ENCODE measurements at regions not wholly inside any gene's neighbourhood (a gene's known extent, or its start where the extent isn't known, plus 50 kb on each side); places are given as distances from the start of the nearest gene placed in this dataset.
"Not testable (repeated sequence)": the region's sequence is repeated elsewhere in the genome, so short reads cannot be mapped to it uniquely, and the experiment has no call there.

DNA sequence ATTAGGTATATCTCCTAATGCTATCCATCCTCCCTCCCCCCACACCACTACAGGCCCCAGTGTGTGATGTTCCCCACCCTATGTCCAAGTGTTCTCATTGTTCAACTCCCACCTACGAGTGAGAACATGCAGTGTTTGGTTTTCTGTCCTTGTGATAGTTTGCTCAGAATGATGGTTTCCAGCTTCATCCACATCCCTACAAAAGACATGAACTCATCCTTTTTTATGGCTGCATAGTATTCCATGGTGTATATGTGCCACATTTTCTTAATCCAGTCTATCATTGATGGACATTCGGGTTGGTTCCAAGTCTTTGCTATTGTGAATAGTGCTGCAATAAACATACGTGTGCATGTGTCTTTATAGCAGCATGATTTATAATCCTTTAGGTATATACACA, 53.8 kb upstream of the HIVEP2 start:
- not testable (repeated sequence) for DNase-seq (ENCODE audit: low read depth)

DNA sequence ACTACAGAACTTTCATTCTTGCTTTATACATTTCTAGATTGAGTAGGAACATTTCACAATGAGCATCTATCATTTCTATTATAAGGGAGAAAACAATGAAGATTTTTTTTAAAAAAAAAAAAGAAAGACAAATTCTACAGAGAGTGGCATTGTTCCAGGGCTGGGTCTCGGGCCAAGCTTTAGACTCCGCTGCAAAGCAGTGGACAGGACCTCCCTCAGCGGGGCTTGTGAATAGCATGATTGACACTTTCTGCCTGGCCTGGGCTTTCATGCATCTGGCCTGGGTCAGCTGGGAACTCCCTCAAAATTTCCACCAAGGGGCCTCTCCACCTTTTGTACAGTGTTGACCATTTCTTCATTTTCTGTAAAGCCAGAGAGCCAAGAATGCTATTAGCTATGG, 55.8 kb upstream of the HIVEP2 start:
- DNase-seq (ENCODE audit: low read depth), result no peak

DNA sequence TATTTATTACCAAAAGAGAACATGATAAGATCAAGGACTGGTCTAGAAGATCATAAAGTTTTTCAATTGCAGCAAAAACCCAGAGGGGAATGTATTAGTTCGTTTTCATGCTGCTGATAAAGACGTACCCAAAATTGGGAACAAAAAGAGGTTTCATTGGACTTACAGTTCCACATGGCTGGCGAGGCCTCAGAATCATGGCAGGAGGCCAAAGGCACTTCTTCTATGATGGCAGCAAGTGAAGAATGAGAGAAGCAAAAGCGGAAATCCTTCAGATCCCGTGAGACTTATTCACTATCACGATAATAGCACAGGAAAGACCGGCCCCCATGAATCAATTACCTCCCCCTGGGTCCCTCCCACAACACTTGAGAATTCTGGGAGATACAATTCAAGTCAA, 57.7 kb upstream of the HIVEP2 start:
- no peak for DNase-seq (ENCODE audit: low read depth)

DNA sequence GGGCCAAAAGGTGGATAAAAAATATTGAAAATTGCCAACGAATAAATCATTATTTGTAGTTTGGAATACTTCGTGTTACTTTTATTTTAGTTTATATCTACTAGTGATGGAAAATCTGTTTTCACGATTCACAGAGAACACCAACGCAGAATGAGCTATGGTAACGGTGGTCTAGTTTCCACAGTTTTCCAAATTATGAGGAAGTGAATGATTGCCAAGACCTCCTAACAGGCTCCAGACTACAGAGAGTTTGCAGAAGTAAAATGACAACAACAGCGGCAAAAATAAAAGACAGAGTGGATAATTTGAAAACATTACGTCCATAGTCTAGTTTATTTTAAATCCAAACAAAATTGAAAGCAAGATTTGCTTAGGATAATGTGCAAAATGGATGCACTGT, 57.0 kb upstream of the AIG1 start:
- DNase-seq (ENCODE audit: low read depth), result no peak

DNA sequence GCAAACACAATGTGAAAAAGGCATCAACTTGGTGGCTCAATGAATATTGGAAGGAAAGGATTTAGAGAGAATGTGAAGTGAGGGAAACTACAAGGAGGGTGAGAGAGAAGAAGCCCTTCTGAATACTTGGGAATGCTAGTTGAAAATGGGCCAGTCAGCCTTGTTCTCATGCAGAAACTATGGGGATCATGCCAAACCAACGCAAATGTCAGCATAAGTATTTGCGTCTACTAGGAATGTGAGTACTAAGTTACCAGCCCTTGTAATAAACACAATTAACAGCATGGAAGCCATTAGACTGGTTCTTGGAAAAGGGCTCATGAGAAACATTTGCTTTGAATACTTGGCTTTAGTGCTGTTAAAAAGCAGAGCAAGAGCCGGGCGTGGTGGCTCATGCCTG, 54.9 kb upstream of the AIG1 start:
- peak; percentile 60 for DNase-seq (ENCODE audit: low read depth)

DNA sequence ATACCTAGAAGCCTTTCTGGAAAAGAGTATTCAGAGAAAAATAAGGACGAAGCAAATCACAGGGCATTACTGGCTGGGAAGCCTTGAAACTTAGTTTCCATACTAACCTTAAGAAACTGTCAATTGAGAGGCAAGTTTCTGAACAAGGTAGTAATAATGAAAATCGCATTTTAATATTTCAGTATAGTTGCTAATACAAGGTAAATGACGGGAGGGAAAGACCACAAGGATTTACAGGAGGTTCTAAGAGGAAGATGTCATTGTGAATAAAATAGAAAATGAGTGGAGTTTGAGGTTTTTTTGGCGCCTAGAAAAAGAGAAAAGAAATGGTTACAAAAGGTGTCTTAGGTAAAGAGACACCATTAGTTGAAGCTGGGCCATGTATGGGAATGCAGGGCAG, 53.9 kb upstream of the AIG1 start:
- DNase-seq (ENCODE audit: low read depth), result no peak

DNA sequence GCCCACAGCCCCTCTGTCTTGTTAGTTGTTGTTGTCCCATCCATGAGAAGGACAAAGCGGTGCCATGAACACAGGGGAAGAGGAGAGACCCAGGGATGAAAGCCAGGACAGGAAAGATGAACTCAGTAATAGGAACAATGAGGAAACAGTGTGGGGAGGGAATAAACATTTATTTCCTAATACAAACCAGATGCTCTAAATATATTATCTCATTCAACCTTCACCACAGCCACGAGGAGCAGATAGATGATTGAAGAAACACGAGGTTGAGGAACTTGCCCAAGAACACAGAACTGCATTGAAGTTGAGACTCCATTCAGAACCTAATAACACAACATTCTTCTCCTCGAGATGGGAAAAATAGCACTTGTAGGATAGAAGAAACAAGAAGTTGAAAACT, 53.0 kb upstream of the AIG1 start:
- DNase-seq (ENCODE audit: low read depth), result peak; percentile 37

DNA sequence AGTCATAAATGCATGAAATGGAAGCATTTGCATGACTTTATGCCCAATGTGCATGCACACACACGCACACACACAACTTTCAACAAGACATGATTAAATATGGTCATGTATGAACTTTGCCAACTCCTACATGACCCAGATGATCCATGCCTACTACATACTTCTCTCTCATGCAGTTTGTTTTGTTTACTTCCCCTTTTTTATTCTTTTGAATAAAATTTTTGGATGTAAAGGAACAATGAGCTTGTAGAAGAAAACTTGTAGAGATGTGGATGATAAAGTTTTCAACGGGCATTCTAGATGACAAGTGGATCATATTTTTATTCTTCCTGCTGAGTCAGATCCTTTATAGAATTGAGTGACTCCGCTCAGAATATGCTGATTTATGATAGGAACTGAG, 50.8 kb upstream of the AIG1 start:
- no peak for DNase-seq (ENCODE audit: low read depth)

Measured in EH (cell line).